Thyroid gland (tissue), 4 donors: ENCODE measurements at regions not wholly inside any gene's neighbourhood (a gene's known extent, or its start where the extent isn't known, plus 50 kb on each side); places are given as distances from the start of the nearest gene placed in this dataset.

ENCODE experiments used
- DNase-seq, 2 donors: peaks; one replicate each; pipeline ENCODE4 v3.0.0-alpha.2; 2019
- H3K27ac ChIP-seq, 3 donors: fragments of 200-600 bp; sonication (generic); 1 replicate in 2 of 3; 2 replicates in 1 of 3; pipeline ENCODE4 v1.5.1; 2016 to 2019; ENCODE audit warnings: mild to moderate bottlenecking in 1 of 3, moderate library complexity in 1 of 3
- H3K27me3 ChIP-seq: fragments of 200-600 bp; sonication (generic); one replicate; pipeline ENCODE4 v1.5.1; 2019
- H3K36me3 ChIP-seq, 2 donors: fragments of 200-600 bp; sonication (generic); one replicate each; pipeline ENCODE4 v1.5.1; 2016 to 2019
- H3K4me1 ChIP-seq, 2 donors: fragments of 200-600 bp; sonication (generic); one replicate each; pipeline ENCODE4 v1.5.1; 2017 to 2019
- H3K4me3 ChIP-seq, 3 donors: fragments of 200-600 bp; sonication (generic); replicated peaks in 1 of 3; 1 replicate in 2 of 3; 2 replicates in 1 of 3; pipeline ENCODE4 v1.5.1; 2016; ENCODE audit warnings: mild to moderate bottlenecking in 1 of 3
- H3K9me3 ChIP-seq: fragments of 200-600 bp; sonication (generic); one replicate; pipeline ENCODE4 v1.5.1; 2017
- CTCF ChIP-seq, 6 experiments: fragments of 200-600 bp in 3 of 6; fragments of 450-650 bp in 3 of 6; sonication (generic) in 3 of 6; IDR thresholded peaks; one replicate each; pipeline ENCODE4 v1.5.1; 2016 to 2019; ENCODE audit warnings: antibody characterized with exemption in 6 of 6, mild to moderate bottlenecking in 2 of 6, inconsistent platforms in 1 of 6, moderate library complexity in 1 of 6
- POLR2A ChIP-seq, 2 donors: fragments of 450-650 bp; IDR thresholded peaks; one replicate each; pipeline ENCODE4 v1.6.1; 2017; ENCODE audit warnings: antibody characterized with exemption in 2 of 2, mild to moderate bottlenecking in 2 of 2, moderate library complexity in 1 of 2
- WGBS, 2 donors: methylation state at CpG; one replicate each; pipeline ENCODE4 v1.1.5; 2017; 5-methylcytosine and 5-hydroxymethylcytosine counted together
- intact Hi-C: fragments of 100-400 bp; cut with DNase I; formaldehyde crosslinking; loops from one replicate; pipeline ENCODE4 v1.15.1; 2023

- DNase-seq, result no peak
- H3K36me3 ChIP-seq, result no peaks in the 10 kb centered on the region
- H3K27me3 ChIP-seq, result no peaks in the 10 kb centered on the region
- TF ChIP-seq POLR2A (IDR thresholded peaks at IDR 0.05), result no peak
- no peak for TF ChIP-seq CTCF (IDR thresholded peaks at IDR 0.05)
- intact Hi-C loops, result no loop called here
- 53 to 64% methylated on average over 2 of the region's 2 CpGs for WGBS, 2 donors
- H3K9me3 ChIP-seq, result no peaks in the 10 kb centered on the region
- no peak overlapping the region for H3K4me3 ChIP-seq
- H3K27ac ChIP-seq, result no peak overlapping the region
- no peaks in the 10 kb centered on the region for H3K4me1 ChIP-seq
Observed at GRCh38 chr2:157075924-157076323, 181.6 kb upstream of the GALNT5 start.

- intact Hi-C loops, result no loop called here
- no peak for DNase-seq
- Histone ChIP-seq H3K4me3 (no peak overlapping the region), H3K27ac (no peak overlapping the region), H3K9me3 (no peaks in the 10 kb centered on the region), H3K27me3 (no peaks in the 10 kb centered on the region), H3K36me3 (no peaks in the 10 kb centered on the region), H3K4me1 (no peaks in the 10 kb centered on the region)
- WGBS, 2 donors, result 68 to 69% methylated on average over 3 of the region's 3 CpGs
- TF ChIP-seq CTCF (IDR thresholded peaks at IDR 0.05), result no peak
- no peak for TF ChIP-seq POLR2A (IDR thresholded peaks at IDR 0.05)
Observed at GRCh38 chr2:157076526-157077161, 180.9 kb upstream of the GALNT5 start.

- no peak for DNase-seq
- TF ChIP-seq POLR2A (IDR thresholded peaks at IDR 0.05) (no peak), CTCF (IDR thresholded peaks at IDR 0.05) (no peak)
- no peak overlapping the region for H3K27ac ChIP-seq
- H3K36me3 ChIP-seq, result no peaks in the 10 kb centered on the region
- H3K4me1 ChIP-seq, result no peaks in the 10 kb centered on the region
- no peaks in the 10 kb centered on the region for H3K9me3 ChIP-seq
- no peaks in the 10 kb centered on the region for H3K27me3 ChIP-seq
- H3K4me3 ChIP-seq, result no peak overlapping the region
- intact Hi-C loops, result no loop called here
Observed at GRCh38 chr2:157077753-157078350, 179.7 kb upstream of the GALNT5 start.

- Histone ChIP-seq H3K27me3 (no peaks in the 10 kb centered on the region), H3K9me3 (no peaks in the 10 kb centered on the region), H3K4me1 (no peaks in the 10 kb centered on the region), H3K27ac (no peak overlapping the region), H3K4me3 (no peak overlapping the region), H3K36me3 (no peaks in the 10 kb centered on the region)
- intact Hi-C loops, result no loop called here
- DNase-seq, result no peak
- TF ChIP-seq POLR2A (IDR thresholded peaks at IDR 0.05), result no peak
- no peak for TF ChIP-seq CTCF (IDR thresholded peaks at IDR 0.05)
Observed at GRCh38 chr2:157082950-157083349, 174.6 kb upstream of the GALNT5 start.

GRCh38 chr2:157085522-157085921 is 172.0 kb upstream of the GALNT5 start:
- Histone ChIP-seq H3K36me3 (no peaks in the 10 kb centered on the region), H3K27me3 (no peaks in the 10 kb centered on the region), H3K27ac (no peak overlapping the region), H3K9me3 (no peaks in the 10 kb centered on the region), H3K4me1 (no peaks in the 10 kb centered on the region), H3K4me3 (no peak overlapping the region)
- TF ChIP-seq POLR2A (IDR thresholded peaks at IDR 0.05) (no peak), CTCF (IDR thresholded peaks at IDR 0.05) (no peak)
- 48 to 53% methylated on average over 1 of the region's 1 CpG for WGBS, 2 donors
- no peak for DNase-seq
- intact Hi-C loops, result no loop called here
